Spleen (tissue), 11 donors: ENCODE measurements at regions not wholly inside any gene's neighbourhood (a gene's known extent, or its start where the extent isn't known, plus 50 kb on each side); places are given as distances from the start of the nearest gene placed in this dataset.

Source experiments
- DNase-seq: peaks from one replicate; pipeline ENCODE4 v3.0.0-alpha.2; 2020
- H3K27ac ChIP-seq, 8 donors: fragments of 200-600 bp; sonication (generic) in 7 of 8; 1 replicate in 4 of 8; 2 replicates in 4 of 8; pipeline versions ENCODE4 v1.5.0 to v1.8.0; 2016 to 2021; ENCODE audit warnings: inconsistent platforms in 4 of 8, mild to moderate bottlenecking in 4 of 8, moderate library complexity in 1 of 8
- H3K27me3 ChIP-seq, 7 donors: fragments of 200-600 bp; sonication (generic) in 6 of 7; replicated peaks in 1 of 7; 1 replicate in 4 of 7; 2 replicates in 3 of 7; pipeline versions ENCODE4 v1.5.0 to v1.8.0; 2016 to 2021; ENCODE audit warnings: inconsistent platforms in 3 of 7, mild to moderate bottlenecking in 1 of 7
- H3K36me3 ChIP-seq, 6 donors: fragments of 200-600 bp; sonication (generic) in 5 of 6; 1 replicate in 4 of 6; 2 replicates in 2 of 6; pipeline versions ENCODE4 v1.5.0 to v1.8.0; 2016 to 2021; ENCODE audit warnings: inconsistent platforms in 2 of 6
- H3K4me1 ChIP-seq, 6 donors: fragments of 200-600 bp; sonication (generic) in 5 of 6; 1 replicate in 3 of 6; 2 replicates in 3 of 6; pipeline versions ENCODE4 v1.5.0 to v1.8.0; 2016 to 2021; ENCODE audit warnings: inconsistent platforms in 3 of 6
- H3K4me3 ChIP-seq, 8 donors: fragments of 200-600 bp; sonication (generic) in 7 of 8; 1 replicate in 4 of 8; 2 replicates in 4 of 8; pipeline versions ENCODE4 v1.5.0 to v1.8.0; 2016 to 2021; ENCODE audit warnings: inconsistent platforms in 4 of 8, mild to moderate bottlenecking in 4 of 8, moderate library complexity in 2 of 8
- H3K9me3 ChIP-seq, 8 donors: fragments of 200-600 bp; sonication (generic) in 7 of 8; 1 replicate in 4 of 8; 2 replicates in 4 of 8; pipeline versions ENCODE4 v1.5.0 to v1.8.0; 2016 to 2021; ENCODE audit warnings: inconsistent platforms in 4 of 8
- POLR2A ChIP-seq, 3 donors: fragments of 450-650 bp; IDR thresholded peaks; one replicate each; pipeline ENCODE4 v1.5.1; 2017; ENCODE audit warnings: antibody characterized with exemption in 3 of 3, mild to moderate bottlenecking in 1 of 3
- POLR2AphosphoS5 ChIP-seq, 3 donors: sonication (generic); formaldehyde crosslinking; IDR thresholded peaks; one replicate each; pipeline ENCODE4 v1.5.1; 2017; ENCODE audit warnings: antibody characterized with exemption in 3 of 3
- WGBS, 5 donors: extraction: QIAGEN DNeasy Blood & Tissue Kit in 3 of 5; methylation state at CpG; one replicate each; pipeline versions ENCODE4 v1.1.5 to v1.1.7; 2013 to 2018; 5-methylcytosine and 5-hydroxymethylcytosine counted together
- intact Hi-C: fragments of 100-400 bp; cut with DNase I; formaldehyde crosslinking; loops from one replicate; pipeline ENCODE4 v1.15.0; 2023; ENCODE audit warnings: low total_unique reads
- TF ChIP-seq, protein P1 (sequence below), 11 experiments: fragments of 200-600 bp in 7 of 11; fragments of 450-650 bp in 4 of 11; sonication (generic) in 4 of 11; IDR thresholded peaks in 8 of 11; conservative IDR thresholded peaks in 3 of 11; 1 replicate in 7 of 11; 2 replicates in 4 of 11; pipeline versions ENCODE4 v1.4.0 to v1.8.0; 2016 to 2021; ENCODE audit warnings: antibody characterized with exemption in 11 of 11, inconsistent platforms in 4 of 11, mild to moderate bottlenecking in 1 of 11
- donor health status: healthy with polysubstance abuse.
- donor health status: DM: no; HTN: no; CAD: no; lungs with moderate emphysema.
- donor health status: DM: no; HTN: no; CAD: no.
- donor health status: Bipolar disorder and iron deficiency.
- donor health status: healthy.
- donor health status: DM: no; HTN: no; CAD: no.
- donor health status: DM: yes; HTN: yes; CAD: no.

- WGBS, 5 donors: 73 to 86% (median 83%) methylated on average over 2 of the region's 2 CpGs
These were observed 574.9 kb upstream of the NR5A2 start for GRCh38 chr1:199452627-199453026.

DNA sequence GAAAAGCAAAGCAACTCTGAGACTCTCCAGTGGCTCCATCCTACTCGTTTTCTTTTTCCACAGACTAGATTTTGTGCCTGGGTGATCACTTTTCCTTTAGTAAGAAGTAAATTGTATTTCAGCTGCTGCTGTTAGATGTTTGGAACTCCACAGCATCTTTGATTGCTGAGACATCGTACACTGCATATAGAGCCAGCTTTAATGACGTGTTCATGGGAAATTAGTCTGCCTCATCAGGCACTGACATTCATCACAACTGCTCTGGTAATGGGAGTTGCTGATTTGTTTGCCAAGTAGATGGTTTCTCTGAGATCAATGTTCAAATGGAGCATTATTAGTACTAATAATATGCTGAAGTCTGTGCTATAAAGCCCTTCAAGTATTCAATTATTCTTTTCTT is 573.8 kb upstream of the NR5A2 start:
- TF ChIP-seq POLR2AphosphoS5 (IDR thresholded peaks at IDR 0.05): no peak
- TF ChIP-seq, protein P1, sequence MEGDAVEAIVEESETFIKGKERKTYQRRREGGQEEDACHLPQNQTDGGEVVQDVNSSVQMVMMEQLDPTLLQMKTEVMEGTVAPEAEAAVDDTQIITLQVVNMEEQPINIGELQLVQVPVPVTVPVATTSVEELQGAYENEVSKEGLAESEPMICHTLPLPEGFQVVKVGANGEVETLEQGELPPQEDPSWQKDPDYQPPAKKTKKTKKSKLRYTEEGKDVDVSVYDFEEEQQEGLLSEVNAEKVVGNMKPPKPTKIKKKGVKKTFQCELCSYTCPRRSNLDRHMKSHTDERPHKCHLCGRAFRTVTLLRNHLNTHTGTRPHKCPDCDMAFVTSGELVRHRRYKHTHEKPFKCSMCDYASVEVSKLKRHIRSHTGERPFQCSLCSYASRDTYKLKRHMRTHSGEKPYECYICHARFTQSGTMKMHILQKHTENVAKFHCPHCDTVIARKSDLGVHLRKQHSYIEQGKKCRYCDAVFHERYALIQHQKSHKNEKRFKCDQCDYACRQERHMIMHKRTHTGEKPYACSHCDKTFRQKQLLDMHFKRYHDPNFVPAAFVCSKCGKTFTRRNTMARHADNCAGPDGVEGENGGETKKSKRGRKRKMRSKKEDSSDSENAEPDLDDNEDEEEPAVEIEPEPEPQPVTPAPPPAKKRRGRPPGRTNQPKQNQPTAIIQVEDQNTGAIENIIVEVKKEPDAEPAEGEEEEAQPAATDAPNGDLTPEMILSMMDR (IDR thresholded peaks at IDR 0.05 in 8 of 11, conservative IDR thresholded peaks at IDR 0.05 in 3 of 11): no peak
- TF ChIP-seq POLR2A (IDR thresholded peaks at IDR 0.05): no peak
- no peaks in the 10 kb centered on the region for H3K36me3 ChIP-seq
- DNase-seq: no peak
- H3K27me3 ChIP-seq: no peaks in the 10 kb centered on the region
- no peak overlapping the region for H3K4me3 ChIP-seq
- no peaks in the 10 kb centered on the region for H3K9me3 ChIP-seq
- H3K27ac ChIP-seq: no peak overlapping the region
- no peaks in the 10 kb centered on the region for H3K4me1 ChIP-seq
- WGBS, 5 donors: 71 to 86% (median 74%) methylated on average over 3 of the region's 3 CpGs
- intact Hi-C loops: no loop called here

More at GRCh38 chr1:199452627-199453026, 574.9 kb upstream of the NR5A2 start:
- Histone ChIP-seq H3K27ac (no peak overlapping the region), H3K27me3 (no peaks in the 10 kb centered on the region), H3K9me3 (no peaks in the 10 kb centered on the region), H3K4me1 (no peaks in the 10 kb centered on the region), H3K4me3 (no peak overlapping the region), H3K36me3 (no peaks in the 10 kb centered on the region)
- no peak for DNase-seq
- TF ChIP-seq POLR2AphosphoS5 (IDR thresholded peaks at IDR 0.05): no peak
- no peak for TF ChIP-seq POLR2A (IDR thresholded peaks at IDR 0.05)
- TF ChIP-seq, protein P1 (IDR thresholded peaks at IDR 0.05 in 8 of 11, conservative IDR thresholded peaks at IDR 0.05 in 3 of 11): no peak
- intact Hi-C loops: no loop called here

DNA sequence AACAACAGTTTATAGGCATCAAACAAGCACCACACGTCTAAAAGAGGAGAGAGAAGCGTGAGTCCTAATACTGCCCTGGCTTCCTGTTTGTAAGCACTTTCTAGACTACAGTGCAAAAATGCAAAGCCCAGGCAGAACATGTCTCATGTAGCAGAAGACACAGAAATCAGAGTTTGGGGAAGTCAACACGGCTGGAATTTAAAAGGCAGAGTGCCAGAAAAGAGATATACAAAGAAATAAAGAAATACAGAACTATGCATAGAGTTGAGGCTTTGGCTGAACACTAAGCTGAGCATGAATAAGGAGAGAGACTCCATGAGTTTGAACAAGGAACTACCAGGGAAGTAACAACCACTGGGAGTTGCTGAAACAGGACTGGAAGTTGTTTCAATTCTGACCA is 566.6 kb upstream of the NR5A2 start:
- 15 to 22% (median 21%) methylated on average over 3 of the region's 3 CpGs for WGBS, 5 donors
- peaks cover 0 to 7% (median 0%) of the 10 kb centered on the region in 6 donors for H3K4me1 ChIP-seq
- H3K36me3 ChIP-seq: no peaks in the 10 kb centered on the region
- no peak overlapping the region for H3K4me3 ChIP-seq
- intact Hi-C loops: no loop called here
- TF ChIP-seq POLR2AphosphoS5 (IDR thresholded peaks at IDR 0.05) (no peak), POLR2A (IDR thresholded peaks at IDR 0.05) (no peak)
- DNase-seq: no peak
- H3K9me3 ChIP-seq: peaks cover 0 to 28% (median 9%) of the 10 kb centered on the region in 8 donors
- no peak overlapping the region for H3K27ac ChIP-seq
- no peaks in the 10 kb centered on the region for H3K27me3 ChIP-seq

DNA sequence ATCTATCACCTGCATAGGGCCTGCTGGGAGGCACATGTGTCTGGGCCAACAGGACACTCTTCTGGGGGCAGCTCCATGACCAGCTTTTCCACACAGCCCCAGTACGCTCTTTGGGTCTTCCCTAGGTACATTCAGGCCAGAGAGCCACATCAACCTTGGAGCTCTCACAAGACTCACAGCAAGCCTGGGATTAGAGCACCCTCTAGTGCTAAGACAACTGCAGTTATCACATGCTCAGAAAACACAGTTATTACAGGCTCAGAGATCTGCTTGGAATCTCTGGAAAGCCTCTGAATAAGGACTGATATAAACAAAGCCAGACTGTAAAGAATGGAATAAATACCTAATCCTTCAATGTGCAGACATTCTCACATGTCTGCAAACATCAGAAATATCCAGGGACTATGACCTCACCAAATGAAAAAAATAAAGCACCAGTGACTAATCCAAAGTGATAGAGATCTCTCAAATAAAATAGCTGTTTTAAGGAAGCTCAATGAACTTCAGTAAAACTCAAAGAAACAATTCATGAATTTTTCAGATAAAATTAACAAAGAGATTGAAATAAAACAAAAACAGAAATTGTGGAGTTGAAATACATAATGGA is 563.9 kb upstream of the NR5A2 start:
- intact Hi-C loops: no loop called here
- H3K9me3 ChIP-seq: peaks cover 0 to 28% (median 9%) of the 10 kb centered on the region in 8 donors
- peaks cover 0 to 7% (median 0%) of the 10 kb centered on the region in 6 donors for H3K4me1 ChIP-seq
- 87 to 100% (median 94%) methylated on average over 1 of the region's 1 CpG for WGBS, 5 donors
- DNase-seq: no peak
- no peak overlapping the region for H3K4me3 ChIP-seq
- no peaks in the 10 kb centered on the region for H3K36me3 ChIP-seq
- TF ChIP-seq, protein P1 (IDR thresholded peaks at IDR 0.05 in 8 of 11, conservative IDR thresholded peaks at IDR 0.05 in 3 of 11): peak in 2 of 11 experiments; percentile 21 to 34
- TF ChIP-seq POLR2A (IDR thresholded peaks at IDR 0.05) (no peak), POLR2AphosphoS5 (IDR thresholded peaks at IDR 0.05) (no peak)
- H3K27ac ChIP-seq: no peak overlapping the region
- no peaks in the 10 kb centered on the region for H3K27me3 ChIP-seq
